ENCODE measurements at regions not wholly inside any gene's neighbourhood (a gene's known extent, or its start where the extent isn't known, plus 50 kb on each side); places are given as distances from the start of the nearest gene placed in this dataset.

- FAIRE-seq: no peak
These were observed 219.2 kb upstream of the HDAC9 start for GRCh38 chr7:18276380-18276779.

GRCh38 chr7:18278316-18278715 is 217.2 kb upstream of the HDAC9 start:
- no peaks in the 10 kb centered on the region for H3K27me3 ChIP-seq (ENCODE audit: control insufficient read depth in 2 of 2, insufficient read depth in 2 of 2, low read length in 2 of 2)
- no peak overlapping the region for H3K4me2 ChIP-seq (ENCODE audit: insufficient read depth, low read length)
- H3K9me3 ChIP-seq (replicated peaks; ENCODE audit: control insufficient read depth, insufficient read depth, low read length): no peaks in the 10 kb centered on the region
- no peaks in the 10 kb centered on the region for H3K79me2 ChIP-seq (ENCODE audit: control insufficient read depth, insufficient read depth, low read length)
- DNase-seq (ENCODE audit: low read depth, low spot score) (peak; percentile 29), FAIRE-seq (no peak)
- H3K36me3 ChIP-seq (ENCODE audit: control insufficient read depth in 2 of 2, extremely low read depth in 1 of 2, insufficient read depth in 2 of 2, low read length in 2 of 2): no peaks in the 10 kb centered on the region
- dilution Hi-C loops (cut with MboI; ENCODE audit: extremely low pct_ligation_motif_present, low sequenced_read_pairs) (no loop called here), intact Hi-C loops (cut with micrococcal nuclease) (no loop called here)
- no peak for TF ChIP-seq MYC (IDR thresholded peaks at IDR 0.05; ENCODE audit: low read depth, low read length)
- no peak for TF ChIP-seq POLR2A (IDR thresholded peaks at IDR 0.05; ENCODE audit: low read depth, low read length)
- TF ChIP-seq FOS (IDR thresholded peaks at IDR 0.05; ENCODE audit: borderline replicate concordance, insufficient read depth, low read length): no peak
- no peak for TF ChIP-seq GATA2 (IDR thresholded peaks at IDR 0.05; ENCODE audit: insufficient read depth, insufficient read length, low read depth, low read length)
- TF ChIP-seq EZH2 (IDR thresholded peaks at IDR 0.05; ENCODE audit: borderline replicate concordance, low read depth, low read length, severe bottlenecking): no peak
- TF ChIP-seq JUN (IDR thresholded peaks at IDR 0.05; ENCODE audit: borderline replicate concordance, insufficient read depth, insufficient read length, low read depth): no peak
- TF ChIP-seq MAX (IDR thresholded peaks at IDR 0.05; ENCODE audit: insufficient read depth, insufficient read length): no peak
- TF ChIP-seq CTCF (IDR thresholded peaks at IDR 0.05; ENCODE audit: extremely low read depth in 1 of 2, insufficient read depth in 1 of 2, low read depth in 1 of 2, low read length in 2 of 2): no peak
- no peak for TF ChIP-seq POLR2AphosphoS5 (IDR thresholded peaks at IDR 0.05; ENCODE audit: insufficient read depth, low read depth, low read length)
- H3K9me1 ChIP-seq (replicated peaks; ENCODE audit: control insufficient read depth, extremely low read depth, insufficient read depth, low read length): no peaks in the 10 kb centered on the region
- no TSS peak for BruUV-seq (replicated peaks)
- H3K9ac ChIP-seq (replicated peaks; ENCODE audit: extremely low read depth, insufficient read depth, low read length): no peak overlapping the region
- POLR2A ChIA-PET: no interaction called here
- no peaks in the 10 kb centered on the region for H3K4me1 ChIP-seq (ENCODE audit: control insufficient read depth, extremely low read depth, insufficient read depth, low read length)
- H4K20me1 ChIP-seq (replicated peaks; ENCODE audit: control insufficient read depth, extremely low read depth, insufficient read depth, low read length): no peaks in the 10 kb centered on the region
- no peak overlapping the region for H3K27ac ChIP-seq (ENCODE audit: insufficient read depth, low read depth, low read length)
- no peak overlapping the region for H2AFZ ChIP-seq (ENCODE audit: low read depth, low read length)
- no peak overlapping the region for H3K4me3 ChIP-seq (replicated peaks in 1 of 3; ENCODE audit: insufficient read depth in 1 of 3, low read depth in 1 of 3, low read length in 3 of 3)
- CTCF ChIA-PET: interaction anchor here (2.4 kb wide), 1 partner anchor 508 kb away, joined by 8 read pairs; no protein-coding TSS in a partner anchor

More at GRCh38 chr7:18276380-18276779, 219.2 kb upstream of the HDAC9 start:
- no peak overlapping the region for H2AFZ ChIP-seq (ENCODE audit: low read depth, low read length)
- no peak for TF ChIP-seq MAX (IDR thresholded peaks at IDR 0.05; ENCODE audit: insufficient read depth, insufficient read length)
- TF ChIP-seq JUN (IDR thresholded peaks at IDR 0.05; ENCODE audit: borderline replicate concordance, insufficient read depth, insufficient read length, low read depth): no peak
- H3K4me3 ChIP-seq (replicated peaks in 1 of 3; ENCODE audit: insufficient read depth in 1 of 3, low read depth in 1 of 3, low read length in 3 of 3): no peak overlapping the region
- no peaks in the 10 kb centered on the region for H3K36me3 ChIP-seq (ENCODE audit: control insufficient read depth in 2 of 2, extremely low read depth in 1 of 2, insufficient read depth in 2 of 2, low read length in 2 of 2)
- peaks cover 2% of the 10 kb centered on the region for H3K9me1 ChIP-seq (replicated peaks; ENCODE audit: control insufficient read depth, extremely low read depth, insufficient read depth, low read length)
- no peak for DNase-seq (ENCODE audit: low read depth, low spot score)
- no peak overlapping the region for H3K27ac ChIP-seq (ENCODE audit: insufficient read depth, low read depth, low read length)
- H3K4me1 ChIP-seq (ENCODE audit: control insufficient read depth, extremely low read depth, insufficient read depth, low read length): no peaks in the 10 kb centered on the region
- H3K9me3 ChIP-seq (replicated peaks; ENCODE audit: control insufficient read depth, insufficient read depth, low read length): no peaks in the 10 kb centered on the region
- intact Hi-C loops (cut with micrococcal nuclease): no loop called here
- no peaks in the 10 kb centered on the region for H3K79me2 ChIP-seq (ENCODE audit: control insufficient read depth, insufficient read depth, low read length)
- no peak overlapping the region for H3K4me2 ChIP-seq (ENCODE audit: insufficient read depth, low read length)
- H3K9ac ChIP-seq (replicated peaks; ENCODE audit: extremely low read depth, insufficient read depth, low read length): no peak overlapping the region
- CTCF ChIA-PET: interaction anchor here (1.2 to 2.4 kb wide), 4 partner anchors 10 to 506 kb away, joined by 3 to 8 read pairs (median 4); no protein-coding TSS in a partner anchor
- no TSS peak for BruUV-seq (replicated peaks)
- H3K27me3 ChIP-seq (ENCODE audit: control insufficient read depth in 2 of 2, insufficient read depth in 2 of 2, low read length in 2 of 2): no peaks in the 10 kb centered on the region
- no peaks in the 10 kb centered on the region for H4K20me1 ChIP-seq (replicated peaks; ENCODE audit: control insufficient read depth, extremely low read depth, insufficient read depth, low read length)
- POLR2A ChIA-PET: no interaction called here
- dilution Hi-C loops (cut with MboI; ENCODE audit: extremely low pct_ligation_motif_present, low sequenced_read_pairs): no loop called here

Data from endothelial cell of umbilical vein (primary cell).